K562 (cell line): ENCODE measurements at regions not wholly inside any gene's neighbourhood (a gene's known extent, or its start where the extent isn't known, plus 50 kb on each side); places are given as distances from the start of the nearest gene placed in this dataset.

Experiments used
- ATAC-seq: fragments of 200-7000 bp; cut with Tn5 transposase; 3 replicates; pipeline ENCODE4 v1.9.1; 2020; ENCODE audit warnings: moderate library complexity
- BruUV-seq: library from RNA; stranded (reverse); fragments of 400-500 nt; replicated peaks from 2 replicates; lab custom pipeline; 2021; lab: Mats Ljungman, UMichigan
- CTCF ChIA-PET: fragments of 300-600 bp; formaldehyde crosslinking; extraction: SDS; loops from one replicate; lab custom pipeline; 2021; ENCODE audit warnings: low intra/inter-chr PET ratio; lab: Yijun Ruan, JAX
- POLR2A ChIA-PET: fragments of 300-600, 350-650 bp; sonication (Branson Sonifier 250); formaldehyde crosslinking; extraction: SDS; loops from one replicate; lab custom pipeline; 2021; ENCODE audit warnings: antibody characterized with exemption, inconsistent platforms; lab: Yijun Ruan, JAX
- DNase-seq, 4 experiments: peaks; one replicate each; pipeline versions ENCODE4 v3.0.0 to v3.0.0-alpha.2; 2011 to 2018; ENCODE audit warnings: low spot score in 3 of 4, mixed read lengths in 3 of 4; ENCODE audit errors: extremely low read depth in 1 of 4
- FAIRE-seq: peaks from 2 replicates; lab custom pipeline; 2011; peaks lifted over from hg19 to GRCh38; lab: Jason Lieb, UNC
- H2AFZ ChIP-seq: 2 replicates; pipeline ENCODE4 v1.6.0; 2011; ENCODE audit warnings: low read depth, low read length, control low read depth, inconsistent platforms
- H3K27ac ChIP-seq: fragments of 200-600 bp; 3 replicates; pipeline ENCODE4 v1.8.0; 2011; ENCODE audit warnings: low read depth, mild to moderate bottlenecking, control low read depth, inconsistent platforms, low read length, moderate library complexity, mixed read lengths; ENCODE audit errors: extremely low read depth
- H3K27me3 ChIP-seq, 2 experiments: fragments of 300-600 bp in 1 of 2; 2 replicates in 1 of 2; 3 replicates in 1 of 2; pipeline versions ENCODE4 v1.6.0 to v1.8.0; 2011; ENCODE audit warnings: inconsistent platforms in 2 of 2, low read length in 2 of 2, mild to moderate bottlenecking in 1 of 2, mixed read lengths in 1 of 2, moderate library complexity in 1 of 2; ENCODE audit not compliant: control insufficient read depth in 2 of 2, insufficient read depth in 2 of 2
- H3K36me3 ChIP-seq: fragments of 300-600 bp; 3 replicates; pipeline ENCODE4 v1.8.0; 2011; ENCODE audit warnings: mild to moderate bottlenecking, low read length, inconsistent platforms; ENCODE audit not compliant: control insufficient read depth, insufficient read depth
- H3K4me1 ChIP-seq, 2 experiments: fragments of 200-600 bp in 1 of 2; replicated peaks in 1 of 2; 2 replicates in 1 of 2; 3 replicates in 1 of 2; pipeline versions ENCODE4 v1.5.1 to v1.8.0; 2011; ENCODE audit warnings: inconsistent platforms in 2 of 2, low read length in 2 of 2, mild to moderate bottlenecking in 1 of 2, mixed read lengths in 1 of 2, moderate library complexity in 1 of 2; ENCODE audit not compliant: control insufficient read depth in 2 of 2, insufficient read depth in 2 of 2
- H3K4me2 ChIP-seq: 2 replicates; pipeline ENCODE4 v1.6.1; 2011; ENCODE audit warnings: low read length, control low read depth, inconsistent platforms, mixed read lengths; ENCODE audit not compliant: insufficient read depth
- H3K4me3 ChIP-seq: fragments of 200-600 bp; sonication (generic), shearing (Covaris generic); 2 replicates; pipeline ENCODE4 v1.5.1; 2016; ENCODE audit warnings: control low read depth, inconsistent platforms
- H3K79me2 ChIP-seq: fragments of 200-600 bp; 3 replicates; pipeline ENCODE4 v1.8.0; 2011; ENCODE audit warnings: low read length, inconsistent platforms; ENCODE audit not compliant: control insufficient read depth, insufficient read depth
- H3K9ac ChIP-seq, 2 experiments: 2 replicates each; pipeline versions ENCODE4 v1.6.0 to v1.6.1; 2011; ENCODE audit warnings: low read depth in 2 of 2, low read length in 2 of 2, control low read depth in 1 of 2, inconsistent platforms in 1 of 2, mild to moderate bottlenecking in 1 of 2, mixed read lengths in 1 of 2; ENCODE audit not compliant: insufficient read depth in 1 of 2
- H3K9me1 ChIP-seq: one replicate; pipeline ENCODE4 v1.6.0; 2011; ENCODE audit warnings: inconsistent platforms, mild to moderate bottlenecking, low read length, moderate library complexity; ENCODE audit not compliant: control insufficient read depth, insufficient read depth
- H3K9me3 ChIP-seq: replicated peaks from 2 replicates; pipeline ENCODE4 v1.5.1; 2011; ENCODE audit warnings: low read depth, low read length, inconsistent platforms; ENCODE audit not compliant: control insufficient read depth, insufficient read depth
- H4K20me1 ChIP-seq: replicated peaks from 2 replicates; pipeline ENCODE4 v1.6.1; 2011; ENCODE audit warnings: low read length, inconsistent platforms, mixed read lengths; ENCODE audit not compliant: control insufficient read depth, insufficient read depth
- CBX2 ChIP-seq: fragments of 200-600 bp; sonication (generic); IDR thresholded peaks from one replicate; pipeline ENCODE4 v1.6.1; 2012; ENCODE audit warnings: mild to moderate bottlenecking, low read length, inconsistent platforms; ENCODE audit not compliant: insufficient read depth, poor library complexity, severe bottlenecking
- CHD1 ChIP-seq: fragments of 200-600 bp; sonication (generic); IDR thresholded peaks from one replicate; pipeline ENCODE4 v1.6.1; 2012; ENCODE audit warnings: mild to moderate bottlenecking, moderate library complexity, low read length, inconsistent platforms
- E2F6 ChIP-seq, 2 experiments: IDR thresholded peaks; 2 replicates each; pipeline ENCODE4 v1.6.1; 2011; ENCODE audit warnings: borderline replicate concordance in 1 of 2, control low read depth in 1 of 2, low read depth in 1 of 2, low read length in 1 of 2, mild to moderate bottlenecking in 1 of 2, mixed read lengths in 1 of 2, moderate library complexity in 1 of 2; ENCODE audit not compliant: insufficient read depth in 1 of 2, insufficient read length in 1 of 2, poor library complexity in 1 of 2, severe bottlenecking in 1 of 2; ENCODE audit errors: extremely low read depth in 1 of 2
- ERF ChIP-seq: fragments of 450-650 bp; formaldehyde crosslinking; IDR thresholded peaks from 2 replicates; pipeline ENCODE4 v1.4.0; 2020; ENCODE audit warnings: mild to moderate bottlenecking, mixed read lengths
- MEF2D ChIP-seq: conservative IDR thresholded peaks from 2 replicates; pipeline ENCODE4 v1.6.1; 2016; ENCODE audit warnings: low read depth, missing genetic modification characterization, missing compliant biosample characterization
- PHB2 ChIP-seq: fragments of 450-650 bp; IDR thresholded peaks from 2 replicates; pipeline ENCODE4 v1.6.1; 2017; ENCODE audit warnings: low read depth
- TAF9B ChIP-seq: fragments of 450-650 bp; IDR thresholded peaks from 2 replicates; pipeline ENCODE4 v1.6.1; 2018; ENCODE audit warnings: mild to moderate bottlenecking; ENCODE audit not compliant: partially characterized antibody
- ZNF316 ChIP-seq: fragments of 450-650 bp; IDR thresholded peaks from 2 replicates; pipeline ENCODE4 v1.6.1; 2016
- ZNF695 ChIP-seq: fragments of 450-650 bp; formaldehyde crosslinking; IDR thresholded peaks from 2 replicates; pipeline ENCODE4 v1.4.0; 2020; ENCODE audit warnings: mild to moderate bottlenecking, moderate library complexity
- WGBS: fragments of 100-300 bp; shearing (Covaris generic); methylation state at CpG from one replicate; pipeline ENCODE4 v1.1.6; 2016; ENCODE audit warnings: low coverage, mixed read lengths; ENCODE audit not compliant: insufficient coverage; ENCODE audit errors: missing lambda C conversion rate; 5-methylcytosine and 5-hydroxymethylcytosine counted together
- in situ Hi-C: fragments of 300-500 bp; cut with MboI; formaldehyde crosslinking; loops from 4 replicates; pipeline ENCODE4 v1.15.0; 2018; ENCODE audit warnings: inconsistent platforms, mixed read lengths
- intact Hi-C: fragments of 100-400 bp; cut with micrococcal nuclease; formaldehyde crosslinking; loops from 2 replicates; pipeline ENCODE4 v1.14.2; 2022
- TF ChIP-seq, protein P1 (sequence below): IDR thresholded peaks from 2 replicates; pipeline ENCODE4 v1.6.1; 2014; ENCODE audit warnings: antibody characterized with exemption

DNA sequence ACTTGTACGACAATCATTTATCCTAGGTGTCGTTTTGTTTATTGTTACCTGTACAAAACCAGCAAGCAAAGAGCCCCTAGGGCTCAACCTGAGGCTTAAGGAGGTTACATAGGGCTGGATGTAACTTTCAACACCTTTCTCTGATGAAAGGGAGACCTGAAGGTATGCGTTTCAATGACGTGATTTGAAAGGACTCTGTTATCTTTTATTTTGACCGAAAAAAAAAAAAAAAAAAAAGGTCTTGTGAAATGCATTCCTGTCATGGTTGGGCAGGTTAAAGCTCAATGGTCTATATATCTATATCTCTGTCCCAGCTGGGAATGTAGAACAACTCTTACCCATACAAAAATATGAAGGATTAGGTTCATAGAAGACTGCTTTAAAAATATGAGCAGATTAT lies 78.7 kb upstream of the SASH1 start:
- Histone ChIP-seq H3K9me3 (no peaks in the 10 kb centered on the region), H2AFZ (no peak overlapping the region), H4K20me1 (no peaks in the 10 kb centered on the region), H3K79me2 (no peaks in the 10 kb centered on the region), H3K27ac (no peak overlapping the region), H3K9me1 (no peaks in the 10 kb centered on the region), H3K4me1 (no peaks in the 10 kb centered on the region), H3K36me3 (no peaks in the 10 kb centered on the region), H3K4me3 (no peak overlapping the region), H3K4me2 (no peak overlapping the region), H3K27me3 (peaks cover 4 to 22% of the 10 kb centered on the region in 2 experiments), H3K9ac (no peak overlapping the region)
- WGBS: 1% methylated on average over 5 of the region's 5 CpGs
- no TSS peak for BruUV-seq
- DNase-seq (no peak), FAIRE-seq (no peak), ATAC-seq (no peak)
- TF ChIP-seq E2F6 (IDR thresholded peaks at IDR 0.05; ENCODE audit: borderline replicate concordance in 1 of 2, extremely low read depth in 1 of 2, insufficient read depth in 1 of 2, insufficient read length in 1 of 2, low read depth in 1 of 2, low read length in 1 of 2, poor library complexity in 1 of 2, severe bottlenecking in 1 of 2) (no peak), CBX2 (no peak), ZNF695 (no peak), CHD1 (no peak), ZNF316 (no peak), TAF9B (no peak), PHB2 (no peak), MEF2D (tag) (no peak), ERF (CRISPR knock-in tag) (no peak)
- TF ChIP-seq, protein P1, sequence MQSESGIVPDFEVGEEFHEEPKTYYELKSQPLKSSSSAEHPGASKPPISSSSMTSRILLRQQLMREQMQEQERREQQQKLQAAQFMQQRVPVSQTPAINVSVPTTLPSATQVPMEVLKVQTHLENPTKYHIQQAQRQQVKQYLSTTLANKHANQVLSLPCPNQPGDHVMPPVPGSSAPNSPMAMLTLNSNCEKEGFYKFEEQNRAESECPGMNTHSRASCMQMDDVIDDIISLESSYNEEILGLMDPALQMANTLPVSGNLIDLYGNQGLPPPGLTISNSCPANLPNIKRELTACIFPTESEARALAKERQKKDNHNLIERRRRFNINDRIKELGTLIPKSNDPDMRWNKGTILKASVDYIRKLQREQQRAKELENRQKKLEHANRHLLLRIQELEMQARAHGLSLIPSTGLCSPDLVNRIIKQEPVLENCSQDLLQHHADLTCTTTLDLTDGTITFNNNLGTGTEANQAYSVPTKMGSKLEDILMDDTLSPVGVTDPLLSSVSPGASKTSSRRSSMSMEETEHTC: no peak
- ChIA-PET CTCF (no interaction called here), POLR2A (interaction anchor here (0.5 to 0.8 kb wide), 2 partner anchors 50 to 190 kb away, joined by 3 read pairs; no protein-coding TSS in a partner anchor)
- in situ Hi-C loops (no loop called here), intact Hi-C loops (no loop called here)
